ENCODE measurements at regions not wholly inside any gene's neighbourhood (a gene's known extent, or its start where the extent isn't known, plus 50 kb on each side); places are given as distances from the start of the nearest gene placed in this dataset.

GRCh38 chr11:37104380-37104779 lies 506.3 kb upstream of the RAG2 start:
- Histone ChIP-seq H3K36me3 (no peaks in the 10 kb centered on the region), H3K4me1 (no peaks in the 10 kb centered on the region), H3K9me3 (no peaks in the 10 kb centered on the region), H3K27me3 (no peaks in the 10 kb centered on the region), H3K4me3 (replicated peaks in 1 of 3) (no peak overlapping the region), H3K27ac (no peak overlapping the region)
- no peak for TF ChIP-seq POLR2A (IDR thresholded peaks at IDR 0.05)
- TF ChIP-seq CTCF (IDR thresholded peaks at IDR 0.05) = no peak
- intact Hi-C loops (cut with DNase I) = no loop called here
- DNase-seq = no peak

- TF ChIP-seq POLR2A (IDR thresholded peaks at IDR 0.05) (no peak), CTCF (IDR thresholded peaks at IDR 0.05) (no peak)
- no peaks in the 10 kb centered on the region for H3K9me3 ChIP-seq
- no peak for DNase-seq
- H3K27ac ChIP-seq = no peak overlapping the region
- no peaks in the 10 kb centered on the region for H3K36me3 ChIP-seq
- 96 to 98% methylated on average over 1 of the region's 1 CpG for WGBS, 2 donors
- no peaks in the 10 kb centered on the region for H3K4me1 ChIP-seq
- intact Hi-C loops (cut with DNase I) = no loop called here
- no peaks in the 10 kb centered on the region for H3K27me3 ChIP-seq
- H3K4me3 ChIP-seq (replicated peaks in 1 of 3) = no peak overlapping the region
Observed at GRCh38 chr11:37100008-37100407, 502.0 kb upstream of the RAG2 start.

- TF ChIP-seq CTCF (IDR thresholded peaks at IDR 0.05) (no peak), POLR2A (IDR thresholded peaks at IDR 0.05) (no peak)
- intact Hi-C loops (cut with DNase I) = no loop called here
- H3K4me3 ChIP-seq (replicated peaks in 1 of 3) = no peak overlapping the region
- no peaks in the 10 kb centered on the region for H3K9me3 ChIP-seq
- 71 to 80% methylated on average over 2 of the region's 2 CpGs for WGBS, 2 donors
- no peaks in the 10 kb centered on the region for H3K27me3 ChIP-seq
- H3K27ac ChIP-seq = no peak overlapping the region
- no peaks in the 10 kb centered on the region for H3K4me1 ChIP-seq
- DNase-seq = no peak
- H3K36me3 ChIP-seq = no peaks in the 10 kb centered on the region
Observed at GRCh38 chr11:37092487-37092886, 494.5 kb upstream of the RAG2 start.

GRCh38 chr11:37089439-37089838 lies 491.4 kb upstream of the RAG2 start:
- H3K4me3 ChIP-seq (replicated peaks in 1 of 3) = no peak overlapping the region
- no peak overlapping the region for H3K27ac ChIP-seq
- TF ChIP-seq POLR2A (IDR thresholded peaks at IDR 0.05) (no peak), CTCF (IDR thresholded peaks at IDR 0.05) (no peak)
- no peaks in the 10 kb centered on the region for H3K27me3 ChIP-seq
- intact Hi-C loops (cut with DNase I) = no loop called here
- no peaks in the 10 kb centered on the region for H3K4me1 ChIP-seq
- H3K9me3 ChIP-seq = no peaks in the 10 kb centered on the region
- DNase-seq = no peak
- no peaks in the 10 kb centered on the region for H3K36me3 ChIP-seq

- no peak overlapping the region for H3K4me3 ChIP-seq (replicated peaks in 1 of 3)
- intact Hi-C loops (cut with DNase I) = no loop called here
- no peaks in the 10 kb centered on the region for H3K9me3 ChIP-seq
- H3K4me1 ChIP-seq = no peaks in the 10 kb centered on the region
- no peaks in the 10 kb centered on the region for H3K27me3 ChIP-seq
- no peak overlapping the region for H3K27ac ChIP-seq
- TF ChIP-seq CTCF (IDR thresholded peaks at IDR 0.05) = no peak
- no peak for TF ChIP-seq POLR2A (IDR thresholded peaks at IDR 0.05)
- no peak for DNase-seq
- no peaks in the 10 kb centered on the region for H3K36me3 ChIP-seq
Observed at GRCh38 chr11:37088573-37088910, 490.5 kb upstream of the RAG2 start.
